Progenitor cell of endocrine pancreas (in vitro differentiated cells): ENCODE measurements at regions not wholly inside any gene's neighbourhood (a gene's known extent, or its start where the extent isn't known, plus 50 kb on each side); places are given as distances from the start of the nearest gene placed in this dataset.

Experiments used
- DNase-seq: peaks from one replicate; pipeline ENCODE4 v3.0.0; 2021; ENCODE audit warnings: low spot score; ENCODE audit not compliant: unreplicated experiment
- H3K27ac Mint-ChIP-seq: 2 replicates; pipeline ENCODE4 v1.8.0; 2021; ENCODE audit warnings: mild to moderate bottlenecking, moderate library complexity, mixed read lengths
- H3K27me3 Mint-ChIP-seq: 2 replicates; pipeline ENCODE4 v1.8.0; 2021; ENCODE audit warnings: mixed read lengths
- H3K36me3 Mint-ChIP-seq: 2 replicates; pipeline ENCODE4 v1.8.0; 2022; ENCODE audit warnings: mixed read lengths; ENCODE audit not compliant: insufficient read depth
- H3K4me1 Mint-ChIP-seq: 2 replicates; pipeline ENCODE4 v1.8.0; 2021; ENCODE audit warnings: low read depth, mixed read lengths
- H3K4me3 Mint-ChIP-seq: 2 replicates; pipeline ENCODE4 v1.8.0; 2021; ENCODE audit warnings: low read depth, mild to moderate bottlenecking, moderate library complexity, mixed read lengths
- H3K9me3 Mint-ChIP-seq: 2 replicates; pipeline ENCODE4 v1.8.0; 2021; ENCODE audit warnings: low read depth, mixed read lengths
- CTCF ChIP-seq: fragments of 200-600 bp; sonication (generic); IDR thresholded peaks from one replicate; pipeline ENCODE4 v1.5.0; 2021; ENCODE audit warnings: antibody characterized with exemption, mild to moderate bottlenecking; ENCODE audit not compliant: unreplicated experiment

GRCh38 chr6:11415557-11415956 lies 122.0 kb upstream of the TMEM170B start:
- H3K9me3 Mint-ChIP-seq: peaks cover 4% of the 10 kb centered on the region
- no peak overlapping the region for H3K27ac Mint-ChIP-seq
- H3K4me1 Mint-ChIP-seq: peaks cover 3% of the 10 kb centered on the region
- TF ChIP-seq CTCF: no peak
- no peak overlapping the region for H3K4me3 Mint-ChIP-seq
- no peaks in the 10 kb centered on the region for H3K27me3 Mint-ChIP-seq
- DNase-seq: no peak
- no peaks in the 10 kb centered on the region for H3K36me3 Mint-ChIP-seq

GRCh38 chr6:11414176-11414963 lies 123.2 kb upstream of the TMEM170B start:
- H3K27ac Mint-ChIP-seq: no peak overlapping the region
- no peak overlapping the region for H3K4me3 Mint-ChIP-seq
- H3K4me1 Mint-ChIP-seq: no peaks in the 10 kb centered on the region
- no peak for TF ChIP-seq CTCF
- H3K9me3 Mint-ChIP-seq: peaks cover 4% of the 10 kb centered on the region
- no peaks in the 10 kb centered on the region for H3K36me3 Mint-ChIP-seq
- no peak for DNase-seq
- H3K27me3 Mint-ChIP-seq: no peaks in the 10 kb centered on the region

GRCh38 chr6:11413728-11414127 lies 123.8 kb upstream of the TMEM170B start:
- Mint-ChIP-seq H3K9me3 (peaks cover 4% of the 10 kb centered on the region), H3K4me1 (no peaks in the 10 kb centered on the region), H3K27me3 (no peaks in the 10 kb centered on the region), H3K36me3 (no peaks in the 10 kb centered on the region), H3K4me3 (no peak overlapping the region), H3K27ac (no peak overlapping the region)
- DNase-seq: no peak
- no peak for TF ChIP-seq CTCF

- no peak overlapping the region for H3K4me3 Mint-ChIP-seq
- peaks cover 4% of the 10 kb centered on the region for H3K9me3 Mint-ChIP-seq
- no peak overlapping the region for H3K27ac Mint-ChIP-seq
- DNase-seq: no peak
- H3K27me3 Mint-ChIP-seq: no peaks in the 10 kb centered on the region
- TF ChIP-seq CTCF: no peak
- H3K4me1 Mint-ChIP-seq: no peaks in the 10 kb centered on the region
- H3K36me3 Mint-ChIP-seq: no peaks in the 10 kb centered on the region
Observed at GRCh38 chr6:11413117-11413687, 124.3 kb upstream of the TMEM170B start.

- no peak overlapping the region for H3K4me3 Mint-ChIP-seq
- H3K4me1 Mint-ChIP-seq: peaks cover 1% of the 10 kb centered on the region
- no peaks in the 10 kb centered on the region for H3K27me3 Mint-ChIP-seq
- H3K27ac Mint-ChIP-seq: no peak overlapping the region
- DNase-seq: no peak
- H3K9me3 Mint-ChIP-seq: peaks cover 4% of the 10 kb centered on the region
- H3K36me3 Mint-ChIP-seq: no peaks in the 10 kb centered on the region
- no peak for TF ChIP-seq CTCF
Observed at GRCh38 chr6:11412616-11413015, 124.9 kb upstream of the TMEM170B start.
